NT2/D1 (cell line): ENCODE measurements at regions not wholly inside any gene's neighbourhood (a gene's known extent, or its start where the extent isn't known, plus 50 kb on each side); places are given as distances from the start of the nearest gene placed in this dataset.

Source experiments
- SUZ12 ChIP-seq: IDR thresholded peaks from 2 replicates; pipeline ENCODE4 v1.6.1; 2011; ENCODE audit not compliant: insufficient read length, insufficient read depth; ENCODE audit errors: extremely low read depth
- YY1 ChIP-seq: IDR thresholded peaks from 2 replicates; pipeline ENCODE4 v1.6.1; 2011; ENCODE audit not compliant: insufficient read length, insufficient read depth
- ZNF274 ChIP-seq: IDR thresholded peaks from 2 replicates; pipeline ENCODE4 v1.6.1; 2011; ENCODE audit warnings: mild to moderate bottlenecking, low read depth, low read length

DNA sequence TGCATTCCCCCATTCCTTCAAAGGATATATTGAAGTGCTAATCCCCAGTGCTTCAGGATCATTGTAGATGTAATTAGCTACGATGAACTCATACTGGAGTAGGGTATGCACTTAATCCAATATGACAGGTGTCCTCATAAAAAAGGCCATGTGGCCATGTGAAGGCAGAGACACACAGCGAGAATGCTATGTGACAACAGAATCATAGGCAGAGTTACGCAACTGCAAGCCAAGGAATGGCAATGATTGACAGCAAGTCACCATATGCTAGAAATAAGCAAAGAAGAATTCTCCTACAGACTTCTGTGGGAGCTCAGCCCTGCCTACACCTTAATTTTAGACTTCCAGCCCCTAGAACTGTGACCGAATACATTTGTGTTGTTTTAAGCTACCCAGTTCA is 875.6 kb upstream of the ROBO1 start:
- no peak for TF ChIP-seq YY1
- TF ChIP-seq ZNF274 = no peak
- no peak for TF ChIP-seq SUZ12
